Left forelimb (tissue), 1 donor: ENCODE measurements at regions not wholly inside any gene's neighbourhood (a gene's known extent, or its start where the extent isn't known, plus 50 kb on each side); places are given as distances from the start of the nearest gene placed in this dataset.

Source experiments
- DNase-seq: peaks from one replicate; pipeline ENCODE4 v3.0.0-alpha.2; 2018; ENCODE audit warnings: low spot score

- peak; percentile 69 for DNase-seq
Measured at GRCh38 chr20:7516621-7517111, 423.6 kb downstream of the HAO1 start.

GRCh38 chr20:7520361-7520760 is 419.9 kb downstream of the HAO1 start:
- DNase-seq, result no peak

- DNase-seq, result no peak
Measured at GRCh38 chr20:7523288-7523687, 417.0 kb downstream of the HAO1 start.

GRCh38 chr20:7540018-7540417 is 400.2 kb downstream of the HAO1 start:
- no peak for DNase-seq

- DNase-seq, result no peak
Measured at GRCh38 chr20:7540923-7541322, 399.3 kb downstream of the HAO1 start.

DNA sequence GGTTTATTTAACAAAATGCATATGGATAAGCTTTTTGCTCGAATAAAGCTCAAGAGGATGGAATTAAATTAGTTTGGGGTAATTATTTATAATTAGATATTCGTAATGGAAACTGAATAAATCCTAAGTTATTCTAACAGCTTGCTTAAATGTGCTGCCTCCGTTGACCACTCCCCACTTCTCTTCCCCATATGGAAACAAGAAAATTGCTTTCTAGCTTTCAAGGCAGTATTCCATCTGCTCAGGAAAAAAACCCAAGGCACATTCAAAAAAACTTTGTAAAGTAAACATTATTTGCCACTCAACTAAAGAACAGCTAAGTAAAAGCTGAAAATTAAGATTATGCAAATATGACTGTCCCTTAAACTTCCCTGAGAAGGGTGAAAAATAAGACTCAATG is 369.2 kb downstream of the HAO1 start:
- DNase-seq, result no peak

- no peak for DNase-seq
Measured at GRCh38 chr20:7571521-7572055, 368.7 kb downstream of the HAO1 start.

GRCh38 chr20:7579888-7580287 is 360.4 kb downstream of the HAO1 start:
- no peak for DNase-seq

- no peak for DNase-seq
Measured at GRCh38 chr20:7585126-7585679, 355.1 kb downstream of the HAO1 start.

- no peak for DNase-seq
Measured at GRCh38 chr20:7586481-7586880, 353.8 kb downstream of the HAO1 start.

DNA sequence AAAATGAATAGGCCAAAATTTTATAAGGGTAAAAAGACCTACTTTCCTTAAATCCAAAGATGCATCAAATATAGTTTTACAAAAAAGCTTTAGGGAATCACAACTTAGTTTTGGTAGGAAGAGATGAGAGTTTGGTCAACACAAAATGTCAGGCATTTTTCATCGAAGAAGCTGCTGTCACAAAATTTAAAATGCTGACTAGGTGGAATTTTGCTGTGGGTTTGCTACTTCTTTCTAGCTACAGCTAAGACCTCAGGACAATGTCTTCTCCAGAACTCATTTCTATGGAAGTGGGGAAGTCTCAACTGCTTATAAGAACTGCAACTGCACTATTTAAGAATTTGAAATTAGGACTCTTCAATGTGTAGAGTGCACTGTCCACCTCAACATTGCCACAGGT is 351.1 kb downstream of the HAO1 start:
- no peak for DNase-seq

DNA sequence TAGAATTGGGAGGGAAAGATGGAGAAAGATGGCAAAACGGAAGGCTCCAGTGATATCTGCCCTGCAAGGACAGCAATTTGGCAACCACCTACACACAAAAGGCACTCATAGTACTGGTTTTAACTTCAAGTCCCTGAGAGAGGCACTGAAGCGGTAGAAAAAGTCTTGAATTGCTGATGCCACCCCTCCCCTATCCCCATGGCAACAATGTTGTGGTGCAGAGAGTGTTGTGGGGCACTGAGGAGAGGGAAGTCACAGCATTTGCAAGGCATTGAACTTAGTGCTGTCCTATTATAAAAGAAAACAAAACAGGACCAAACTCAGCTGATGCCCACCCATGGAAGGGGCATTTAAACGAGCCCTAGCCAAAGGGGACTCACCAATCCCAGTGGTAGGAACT is 343.7 kb downstream of the HAO1 start:
- no peak for DNase-seq

DNA sequence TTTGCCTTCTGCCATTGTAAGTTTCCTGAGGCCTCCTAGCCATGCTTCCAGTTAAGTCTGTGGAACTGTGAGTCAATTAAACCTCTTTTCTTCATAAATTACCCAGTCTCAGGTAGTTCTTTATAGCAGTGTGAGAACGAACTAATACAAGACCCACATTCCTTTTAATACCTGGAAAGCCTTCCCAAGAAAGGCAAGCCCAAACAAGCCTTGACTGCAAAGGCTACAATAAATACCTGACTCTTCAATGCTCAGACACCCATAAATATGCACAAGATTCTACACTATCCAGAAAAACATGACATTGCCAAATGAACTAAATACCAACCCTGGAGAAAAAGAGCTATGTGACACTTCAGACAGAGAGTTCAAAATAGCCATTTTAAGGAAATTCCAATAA is 338.8 kb downstream of the HAO1 start:
- no peak for DNase-seq

GRCh38 chr20:7606941-7607340 is 333.3 kb downstream of the HAO1 start:
- DNase-seq, result no peak

DNA sequence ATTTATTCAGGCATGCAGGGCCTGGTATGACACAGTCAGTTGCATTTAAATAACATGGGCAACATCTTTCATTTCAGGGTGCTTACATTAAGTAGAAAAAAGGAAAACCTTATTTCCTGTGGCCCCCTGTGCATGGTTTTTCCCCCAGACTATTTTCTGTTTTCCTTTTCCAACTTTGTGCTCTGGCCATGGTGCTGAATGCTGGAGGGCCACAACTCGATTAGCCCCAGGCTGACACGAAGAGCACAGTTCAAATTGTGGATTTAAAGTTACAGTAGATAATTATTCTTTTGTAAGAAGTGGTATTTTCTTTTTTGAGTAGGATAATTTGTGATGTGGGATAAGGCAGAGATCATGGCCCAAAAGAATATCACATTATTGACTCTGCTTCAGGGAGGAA is 332.0 kb downstream of the HAO1 start:
- no peak for DNase-seq

DNA sequence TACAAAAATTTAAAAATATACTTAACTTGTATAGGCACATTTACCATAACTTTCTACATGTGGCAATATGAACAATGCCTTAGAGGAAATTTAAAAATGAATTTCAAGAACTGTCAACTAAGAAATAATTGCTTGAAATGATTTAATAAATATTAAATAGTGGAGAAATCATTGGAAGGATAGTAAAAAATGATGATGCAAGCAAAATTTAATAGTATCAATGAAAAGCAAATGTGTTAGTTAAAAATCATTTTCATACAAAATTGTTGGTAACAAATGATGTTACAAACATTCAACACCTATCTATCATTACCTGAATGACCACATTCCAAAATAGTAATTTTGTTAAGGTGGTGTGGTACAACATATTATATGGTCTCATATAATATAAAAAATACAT is 331.0 kb downstream of the HAO1 start:
- DNase-seq, result no peak

GRCh38 chr20:7610681-7611080 is 329.6 kb downstream of the HAO1 start:
- DNase-seq, result no peak

GRCh38 chr20:7617797-7618196 is 322.5 kb downstream of the HAO1 start:
- no peak for DNase-seq

GRCh38 chr20:7622399-7622961 is 317.8 kb downstream of the HAO1 start:
- no peak for DNase-seq

GRCh38 chr20:7624886-7625285 is 315.4 kb downstream of the HAO1 start:
- DNase-seq, result no peak

DNA sequence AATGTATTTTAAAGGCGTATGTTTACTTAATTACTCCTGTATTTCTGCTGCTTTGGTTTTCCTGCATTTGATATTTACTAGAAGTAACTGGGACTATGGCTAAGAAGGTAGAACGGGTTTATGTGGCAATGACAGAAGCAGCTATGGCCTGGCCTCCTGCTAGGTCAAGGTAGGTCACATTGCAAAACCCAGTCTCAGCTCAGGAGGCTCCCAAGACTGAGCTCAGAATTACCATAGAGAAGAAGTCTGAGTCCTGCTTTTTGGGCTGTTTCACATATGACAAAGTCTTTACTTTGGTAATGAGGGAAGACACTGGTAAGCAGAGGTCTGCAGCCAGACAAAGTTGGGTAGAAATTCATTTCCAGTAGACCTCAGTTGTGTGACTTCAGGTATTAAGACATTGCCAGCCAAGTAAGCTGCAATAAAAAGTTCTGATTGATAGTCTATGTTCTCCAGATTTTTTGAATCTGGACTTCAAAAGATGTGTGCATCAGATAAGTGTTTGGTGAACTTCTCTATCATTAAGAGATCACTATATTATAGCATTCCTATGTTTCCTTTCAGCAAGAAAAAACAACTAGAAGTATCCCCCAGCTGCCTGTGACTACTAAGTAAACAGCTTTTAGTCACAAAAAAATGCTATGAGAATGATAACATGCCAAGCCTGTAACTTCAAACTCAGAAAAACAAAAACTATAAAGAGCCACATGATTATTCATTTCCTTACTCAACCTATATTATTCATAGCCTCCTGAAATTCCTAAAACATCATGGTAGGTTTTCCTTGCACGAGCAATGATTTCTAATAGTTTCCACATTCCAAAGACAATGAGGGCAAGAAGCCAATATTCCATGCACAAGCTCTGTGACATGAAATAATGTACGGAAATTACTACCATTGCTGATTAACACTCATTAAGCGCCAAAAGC is 312.3 kb downstream of the HAO1 start:
- DNase-seq, result no peak

- no peak for DNase-seq
Measured at GRCh38 chr20:7629880-7630279, 310.4 kb downstream of the HAO1 start.

DNA sequence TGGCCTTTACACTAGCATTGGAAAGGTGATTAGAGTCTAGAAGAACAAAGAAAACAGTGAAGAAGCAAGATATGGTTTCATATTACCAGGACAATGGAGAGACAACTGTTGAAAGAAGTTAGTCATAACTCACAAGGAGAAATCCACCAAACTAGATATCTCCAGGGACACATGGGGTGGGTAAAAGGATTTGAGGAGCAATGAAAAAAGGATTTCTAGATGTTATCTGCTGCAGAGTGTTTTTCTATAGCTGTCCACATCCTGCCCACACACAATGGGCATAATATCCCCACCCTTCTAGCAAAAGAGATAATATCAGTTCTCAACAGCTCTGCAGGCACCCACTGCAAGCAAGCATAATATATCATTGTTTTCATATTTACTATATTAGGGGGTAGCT is 303.1 kb downstream of the HAO1 start:
- DNase-seq, result no peak
